BJ (cell line): ENCODE measurements at regions not wholly inside any gene's neighbourhood (a gene's known extent, or its start where the extent isn't known, plus 50 kb on each side); places are given as distances from the start of the nearest gene placed in this dataset.

Experiments
- CTCF ChIA-PET: fragments of 350-600 bp; formaldehyde crosslinking; extraction: SDS; loops from one replicate; lab custom pipeline; 2021; ENCODE audit warnings: antibody characterized with exemption, inconsistent platforms; lab: Yijun Ruan, JAX
- POLR2A ChIA-PET: fragments of 300-600 bp; sonication (Branson Sonifier 250); formaldehyde crosslinking; extraction: SDS; loops from one replicate; lab custom pipeline; 2021; ENCODE audit warnings: antibody characterized with exemption; lab: Charles Lee
- DNase-seq: peaks from one replicate; pipeline ENCODE4 v3.0.0-alpha.2; 2011; ENCODE audit warnings: low read depth
- H3K27me3 ChIP-seq: 2 replicates; pipeline ENCODE4 v1.6.0; 2011; ENCODE audit warnings: low read length; ENCODE audit not compliant: control insufficient read depth, insufficient read depth
- H3K36me3 ChIP-seq: 2 replicates; pipeline ENCODE4 v1.5.1; 2011; ENCODE audit warnings: low read length; ENCODE audit not compliant: control insufficient read depth, insufficient read depth
- H3K4me3 ChIP-seq: 2 replicates; pipeline ENCODE4 v1.5.1; 2011; ENCODE audit warnings: low read depth, mild to moderate bottlenecking, control low read depth, low read length
- CTCF ChIP-seq: IDR thresholded peaks from 2 replicates; pipeline ENCODE4 v1.5.1; 2011; ENCODE audit warnings: low read depth, mild to moderate bottlenecking, control low read depth, inconsistent platforms, low read length, moderate library complexity; ENCODE audit not compliant: insufficient read depth

GRCh38 chrX:35670889-35671288 is 127.3 kb upstream of the MAGEB16 start:
- no peak for DNase-seq
- POLR2A ChIA-PET: no interaction called here
- CTCF ChIA-PET: no interaction called here
- no peaks in the 10 kb centered on the region for H3K27me3 ChIP-seq
- H3K36me3 ChIP-seq: no peaks in the 10 kb centered on the region
- no peak overlapping the region for H3K4me3 ChIP-seq
- no peak for TF ChIP-seq CTCF

- no peak for DNase-seq
- Histone ChIP-seq H3K4me3 (no peak overlapping the region), H3K27me3 (no peaks in the 10 kb centered on the region), H3K36me3 (no peaks in the 10 kb centered on the region)
- ChIA-PET CTCF (no interaction called here), POLR2A (no interaction called here)
- no peak for TF ChIP-seq CTCF
Measured at GRCh38 chrX:35675151-35675550, 123.0 kb upstream of the MAGEB16 start.

GRCh38 chrX:35680940-35681346 is 117.2 kb upstream of the MAGEB16 start:
- DNase-seq: no peak
- no peak overlapping the region for H3K4me3 ChIP-seq
- POLR2A ChIA-PET: no interaction called here
- TF ChIP-seq CTCF: no peak
- H3K36me3 ChIP-seq: no peaks in the 10 kb centered on the region
- CTCF ChIA-PET: no interaction called here
- H3K27me3 ChIP-seq: no peaks in the 10 kb centered on the region

GRCh38 chrX:35682476-35682875 is 115.7 kb upstream of the MAGEB16 start:
- no peak for TF ChIP-seq CTCF
- no peak for DNase-seq
- Histone ChIP-seq H3K4me3 (no peak overlapping the region), H3K27me3 (no peaks in the 10 kb centered on the region), H3K36me3 (no peaks in the 10 kb centered on the region)
- ChIA-PET CTCF (no interaction called here), POLR2A (no interaction called here)

- no peaks in the 10 kb centered on the region for H3K36me3 ChIP-seq
- ChIA-PET POLR2A (no interaction called here), CTCF (no interaction called here)
- H3K4me3 ChIP-seq: no peak overlapping the region
- no peak for DNase-seq
- no peak for TF ChIP-seq CTCF
- no peaks in the 10 kb centered on the region for H3K27me3 ChIP-seq
Measured at GRCh38 chrX:35696760-35697234, 101.3 kb upstream of the MAGEB16 start.
